ENCODE measurements at regions not wholly inside any gene's neighbourhood (a gene's known extent, or its start where the extent isn't known, plus 50 kb on each side); places are given as distances from the start of the nearest gene placed in this dataset.

DNA sequence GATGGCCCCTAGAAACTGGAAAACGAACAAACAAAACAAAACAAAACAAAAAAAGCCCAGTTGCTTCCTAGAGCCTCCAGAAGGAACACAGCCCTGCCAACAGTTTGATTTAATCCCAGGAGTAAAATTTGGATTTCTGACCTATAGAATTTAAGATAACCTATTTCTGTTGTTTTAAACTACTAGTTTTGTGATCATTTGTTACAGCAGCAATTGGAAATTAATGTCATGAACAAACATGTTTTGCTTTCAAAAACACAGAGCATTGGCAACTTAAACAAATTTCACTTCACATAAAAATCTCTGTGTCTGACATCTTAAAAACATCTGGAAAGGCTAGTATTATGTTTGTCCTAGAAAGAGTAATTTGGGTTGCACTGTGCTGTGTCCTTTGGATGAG is 437.3 kb downstream of the METTL15 start:
- DNase-seq, result no peak

DNA sequence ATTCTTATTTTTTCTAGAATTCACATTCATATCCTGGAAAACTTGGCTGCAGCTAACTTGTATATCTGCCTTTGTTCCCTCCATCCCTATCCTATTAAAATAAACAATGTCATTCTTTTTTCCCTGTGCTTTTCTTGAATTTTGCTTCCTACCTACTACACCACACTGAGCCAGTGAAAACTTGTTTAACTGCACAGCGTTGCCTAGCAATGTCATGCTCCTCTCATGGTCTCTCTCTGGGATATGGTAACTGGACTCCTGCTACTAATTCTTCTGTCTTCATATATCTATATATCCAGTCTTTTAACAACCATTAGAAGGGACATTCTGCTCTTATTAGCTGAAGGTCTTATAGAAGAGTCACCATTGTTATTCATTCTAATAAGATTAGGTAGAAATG is 434.4 kb downstream of the METTL15 start:
- no peak for DNase-seq

GRCh38 chr11:28539239-28540030 is 431.2 kb downstream of the METTL15 start:
- DNase-seq, result no peak

DNA sequence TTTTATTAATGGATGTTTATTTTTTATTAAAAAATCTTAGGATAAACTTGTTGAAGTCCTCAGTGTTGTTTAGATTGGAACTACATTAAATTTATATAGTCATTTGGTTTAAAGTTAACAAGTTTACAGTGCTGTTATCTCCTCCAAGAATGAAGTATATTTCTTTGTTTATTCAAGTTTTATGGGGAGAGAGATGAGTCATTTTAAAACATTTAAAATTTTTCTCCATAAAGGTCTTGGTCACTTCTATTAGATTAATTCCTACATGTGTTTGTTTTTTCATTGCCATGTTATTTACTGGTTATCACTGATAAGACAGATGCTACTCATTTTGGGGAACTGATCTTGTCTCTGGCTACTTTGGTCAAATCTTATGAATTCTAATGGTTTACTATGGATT is 429.6 kb downstream of the METTL15 start:
- DNase-seq, result no peak

DNA sequence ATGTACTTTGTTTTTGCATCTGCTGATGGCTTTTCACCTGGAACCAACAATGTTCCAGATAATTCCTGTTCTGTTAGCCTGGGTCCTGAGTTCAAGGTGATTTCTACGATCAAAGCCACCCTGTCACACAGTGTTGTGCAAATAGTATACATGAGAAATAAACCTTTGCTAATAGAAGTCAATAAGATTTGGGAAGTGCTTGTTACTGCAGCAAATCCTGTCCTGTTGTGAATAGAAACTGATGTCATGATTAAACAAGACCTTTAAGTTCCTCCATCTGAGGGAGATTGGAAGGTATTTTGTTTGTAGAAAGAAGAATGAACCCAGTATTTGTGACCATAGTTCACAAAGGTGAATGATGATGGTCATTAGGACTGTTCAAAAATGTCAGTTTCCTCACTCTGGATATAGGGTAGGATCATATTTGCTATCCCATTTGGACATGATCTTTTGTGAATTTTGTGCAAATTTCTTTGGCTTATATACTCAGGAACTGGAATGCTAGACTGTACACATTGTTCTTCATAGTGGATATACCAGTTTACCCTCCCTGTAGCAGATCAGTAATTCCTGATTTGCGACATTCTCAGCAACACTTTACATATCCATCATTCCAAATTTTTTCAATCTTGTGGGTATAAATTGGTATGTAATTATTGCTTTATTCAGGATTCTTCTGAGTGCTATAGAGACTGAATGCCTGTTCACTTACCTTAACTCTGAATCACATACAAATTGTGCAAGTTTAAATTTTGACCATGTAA is 428.5 kb downstream of the METTL15 start:
- DNase-seq, result no peak

- no peak for DNase-seq
These were observed 427.5 kb downstream of the METTL15 start for GRCh38 chr11:28535677-28536076.

- no peak for DNase-seq
These were observed 421.6 kb downstream of the METTL15 start for GRCh38 chr11:28529540-28530410.

GRCh38 chr11:28529046-28529445 is 420.9 kb downstream of the METTL15 start:
- no peak for DNase-seq

GRCh38 chr11:28528217-28528616 is 420.0 kb downstream of the METTL15 start:
- DNase-seq, result no peak

DNA sequence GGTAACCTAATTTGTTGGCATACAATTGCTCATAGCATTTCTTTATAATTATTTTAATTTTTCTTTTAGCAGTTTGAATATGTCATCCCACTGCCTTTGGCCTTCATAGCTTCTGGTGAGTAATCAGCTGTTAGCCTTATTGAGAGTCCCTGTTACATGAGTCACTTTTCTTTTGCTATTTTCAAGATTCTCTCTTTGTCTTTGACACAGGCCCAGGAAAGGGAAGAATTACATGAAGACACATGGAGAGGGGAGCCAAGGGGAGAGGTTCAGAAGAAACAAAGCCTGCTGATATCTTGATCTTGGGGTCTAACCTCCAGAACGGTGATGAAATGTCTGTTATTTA is 418.2 kb downstream of the METTL15 start:
- no peak for DNase-seq

- no peak for DNase-seq
These were observed 417.6 kb downstream of the METTL15 start for GRCh38 chr11:28525636-28526405.

DNA sequence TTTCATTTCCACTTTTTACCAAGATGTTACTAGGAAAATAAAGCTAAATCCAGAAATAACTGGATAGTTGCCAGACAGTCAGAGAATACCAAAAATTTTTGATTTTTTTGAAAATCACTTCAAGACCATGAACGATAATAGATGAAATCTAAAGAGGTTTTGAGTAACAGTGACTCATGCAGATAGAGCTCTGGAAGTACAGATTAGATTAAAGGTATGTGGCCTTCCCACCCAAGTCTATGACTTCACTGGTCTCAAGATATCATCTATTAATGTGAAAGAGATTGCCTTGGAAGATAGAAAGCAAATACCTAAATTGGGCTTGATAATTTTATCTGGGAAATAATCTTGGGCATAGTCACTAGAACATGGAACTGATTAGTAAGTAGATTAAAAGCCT is 415.9 kb downstream of the METTL15 start:
- DNase-seq, result no peak

- DNase-seq, result no peak
These were observed 412.9 kb downstream of the METTL15 start for GRCh38 chr11:28521075-28521474.

DNA sequence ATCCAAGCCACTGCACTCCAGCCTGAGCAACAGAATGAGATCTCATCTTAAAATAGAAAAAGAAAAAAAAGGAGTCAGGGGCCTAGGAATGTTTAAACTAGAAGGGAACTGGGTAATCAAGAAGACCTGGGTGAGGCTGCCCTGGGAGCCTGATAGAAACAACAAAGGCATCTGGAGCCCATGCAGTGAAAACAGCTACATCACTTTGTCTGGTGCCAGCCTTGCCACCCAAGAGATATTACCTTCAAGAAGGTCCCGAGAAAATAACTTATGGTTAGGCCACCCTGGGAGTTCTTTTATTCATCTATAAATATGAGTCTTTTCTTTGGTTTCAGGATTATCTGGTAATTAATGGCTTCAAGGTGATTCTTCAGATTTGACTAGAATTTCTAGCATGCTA is 412.1 kb downstream of the METTL15 start:
- no peak for DNase-seq

DNA sequence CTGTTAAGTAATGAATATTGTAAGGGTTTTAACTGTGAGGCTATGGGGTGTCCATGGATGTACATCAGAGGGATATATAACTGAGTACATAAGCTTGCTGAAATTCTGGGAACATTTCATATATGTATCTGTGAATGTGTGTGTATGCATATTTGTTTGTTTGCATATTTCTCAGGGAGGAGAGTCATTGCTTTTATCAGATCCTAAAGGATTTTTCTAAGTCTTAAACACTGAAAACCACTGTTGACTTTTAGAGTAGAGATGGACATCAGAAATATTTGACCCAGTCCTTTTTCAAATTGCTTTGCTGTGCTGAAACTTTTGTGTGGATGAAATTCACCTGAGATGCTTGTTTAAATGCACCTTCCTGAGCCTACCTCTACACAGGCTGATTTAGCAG is 410.6 kb downstream of the METTL15 start:
- no peak for DNase-seq

DNA sequence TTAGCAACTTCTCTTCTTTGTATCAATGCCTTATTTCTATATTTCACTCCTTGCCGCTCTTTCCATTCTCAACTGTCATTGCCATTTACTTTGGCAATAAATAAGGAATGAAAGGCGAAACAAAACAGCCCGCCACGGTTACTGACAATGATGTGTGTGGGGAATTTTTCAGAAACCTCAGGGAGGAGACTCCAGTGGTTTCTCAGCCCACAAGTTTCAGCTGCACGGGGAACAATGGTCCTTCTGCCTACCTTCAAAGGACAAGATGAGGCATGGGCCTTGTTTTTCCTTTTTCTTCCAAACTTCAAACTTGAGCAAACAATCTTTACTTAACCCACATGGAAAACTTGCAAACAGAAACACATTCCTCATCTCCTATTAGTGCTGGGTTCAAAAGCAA is 409.4 kb downstream of the METTL15 start:
- no peak for DNase-seq

DNA sequence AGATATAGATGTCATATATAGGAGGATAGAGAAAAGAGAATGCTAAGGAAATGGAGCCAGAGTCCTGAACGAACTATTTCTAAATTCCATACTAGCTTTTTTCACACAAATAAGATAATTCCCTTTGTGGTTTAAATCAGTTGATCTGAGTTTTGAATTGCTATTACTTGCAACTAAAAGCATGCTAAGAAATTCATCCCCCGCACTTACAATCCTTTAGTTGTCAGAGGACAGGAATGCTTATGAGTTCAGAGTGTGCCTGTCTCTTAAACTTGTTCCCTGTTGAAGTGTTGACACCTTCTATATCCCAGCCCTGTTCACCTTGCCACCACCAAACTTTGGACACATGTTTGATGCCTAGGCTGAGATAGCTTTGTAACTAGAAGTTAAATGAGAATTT is 406.2 kb downstream of the METTL15 start:
- no peak for DNase-seq

- no peak for DNase-seq
These were observed 404.1 kb downstream of the METTL15 start for GRCh38 chr11:28512143-28512756.

DNA sequence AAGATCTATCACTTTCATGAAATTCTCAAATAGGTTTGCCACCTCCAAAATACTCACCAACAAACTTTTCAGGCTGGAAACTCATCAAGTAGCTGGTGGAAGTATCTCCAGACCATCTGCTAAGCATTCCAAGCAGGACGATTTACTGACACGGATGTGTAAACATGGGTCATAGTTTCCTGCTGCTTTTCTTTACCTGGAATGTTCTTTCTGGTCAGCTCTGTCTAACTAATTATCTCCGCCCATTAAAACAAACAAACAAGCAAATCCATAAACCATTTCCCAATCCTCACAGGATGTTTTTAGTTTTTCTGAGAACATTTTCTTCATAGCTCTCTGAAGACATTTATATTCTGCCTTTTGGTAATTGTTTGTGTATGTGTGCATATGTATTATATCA is 397.0 kb downstream of the METTL15 start:
- DNase-seq, result no peak

GRCh38 chr11:28504555-28505110 is 396.4 kb downstream of the METTL15 start:
- peak; percentile 48 for DNase-seq

DNA sequence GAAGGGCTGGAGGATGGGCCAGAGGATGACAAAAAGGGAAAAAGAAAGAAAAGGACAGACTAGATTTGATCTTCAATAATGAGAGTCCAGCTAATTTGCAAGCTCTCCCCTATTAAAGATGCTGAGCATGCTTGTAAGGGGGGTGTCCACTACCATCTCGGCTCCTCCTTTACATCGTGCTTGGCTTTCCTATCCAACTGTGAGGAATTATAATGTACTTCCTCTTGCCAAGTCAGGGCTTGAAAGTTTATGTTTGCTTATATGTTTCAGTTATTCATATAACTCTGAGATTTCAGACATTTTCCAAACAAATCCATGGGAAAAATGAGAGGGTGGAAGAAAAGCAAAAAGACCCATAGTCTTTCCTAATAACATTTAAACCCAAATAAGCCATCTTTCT is 387.1 kb downstream of the METTL15 start:
- DNase-seq, result no peak

DNA sequence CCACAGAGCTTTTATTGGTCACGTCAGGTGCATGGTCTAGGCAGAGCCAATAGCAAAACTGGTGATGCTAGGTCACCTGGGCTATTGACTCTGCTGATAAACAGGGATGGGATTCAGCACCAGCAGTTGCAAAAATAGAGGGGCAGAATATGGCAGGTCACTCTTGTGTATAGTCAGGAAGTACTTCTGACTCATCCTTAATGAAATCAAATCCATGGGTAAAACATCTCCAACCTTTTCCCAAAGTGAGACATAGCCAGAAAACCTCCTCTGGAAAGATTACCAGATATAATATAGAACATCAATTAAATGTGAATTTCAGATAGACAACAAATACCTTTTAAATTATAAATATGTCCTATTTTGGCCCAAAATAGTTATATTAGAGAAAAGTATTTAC is 383.2 kb downstream of the METTL15 start:
- no peak for DNase-seq
